H1 (cell line): ENCODE measurements at regions not wholly inside any gene's neighbourhood (a gene's known extent, or its start where the extent isn't known, plus 50 kb on each side); places are given as distances from the start of the nearest gene placed in this dataset.

Experiments used
- SIRT6 ChIP-seq: IDR thresholded peaks from one replicate; pipeline ENCODE4 v1.7.1; 2012; ENCODE audit warnings: low read length, inconsistent platforms

GRCh38 chr13:50081679-50082425 is 66.6 kb downstream of the KCNRG start (continued):
- TF ChIP-seq SIRT6: no peak
